H1 (cell line): ENCODE measurements at regions not wholly inside any gene's neighbourhood (a gene's known extent, or its start where the extent isn't known, plus 50 kb on each side); places are given as distances from the start of the nearest gene placed in this dataset.

Experiments
- CTCF ChIA-PET: fragments of 300-600 bp; sonication (Branson Sonifier 250); formaldehyde crosslinking; loops from one replicate; lab custom pipeline; 2021; ENCODE audit not compliant: partially characterized antibody; lab: Charles Lee
- POLR2A ChIA-PET: fragments of 300-600 bp; sonication (Branson Sonifier 250); formaldehyde crosslinking; loops from one replicate; lab custom pipeline; 2021; ENCODE audit warnings: inconsistent platforms; ENCODE audit not compliant: partially characterized antibody; lab: Charles Lee
- DNase-seq, 2 experiments: peaks; one replicate each; pipeline versions ENCODE4 v3.0.0 to v3.0.0-alpha.2; 2010 to 2022; ENCODE audit warnings: low spot score in 2 of 2, low read depth in 1 of 2, mixed read lengths in 1 of 2
- FAIRE-seq: peaks from 2 replicates; lab custom pipeline; 2011; peaks lifted over from hg19 to GRCh38; lab: Jason Lieb, UNC
- H2AFZ ChIP-seq: 2 replicates; pipeline ENCODE4 v1.8.1; 2012; ENCODE audit warnings: low read length, inconsistent platforms
- H2AK5ac ChIP-seq: 2 replicates; pipeline ENCODE4 v1.6.1; 2013; ENCODE audit warnings: low read depth, low read length
- H2BK120ac ChIP-seq: replicated peaks from 2 replicates; pipeline ENCODE3; 2013; ENCODE audit warnings: low read depth, low read length, inconsistent platforms
- H2BK12ac ChIP-seq: 2 replicates; pipeline ENCODE4 v1.6.1; 2013; ENCODE audit warnings: low read depth, low read length
- H2BK15ac ChIP-seq: 2 replicates; pipeline ENCODE4 v1.6.1; 2013; ENCODE audit warnings: low read length
- H2BK20ac ChIP-seq: 2 replicates; pipeline ENCODE4 v1.6.1; 2013; ENCODE audit warnings: low read length
- H2BK5ac ChIP-seq: 2 replicates; pipeline ENCODE4 v1.6.1; 2013; ENCODE audit warnings: low read depth, low read length
- H3K14ac ChIP-seq: 2 replicates; pipeline ENCODE4 v1.6.1; 2013; ENCODE audit warnings: inconsistent platforms; ENCODE audit not compliant: insufficient read length
- H3K18ac ChIP-seq: 2 replicates; pipeline ENCODE4 v1.6.1; 2013; ENCODE audit warnings: low read length; ENCODE audit errors: extremely low read depth
- H3K23ac ChIP-seq: 2 replicates; pipeline ENCODE4 v1.6.1; 2013; ENCODE audit warnings: inconsistent platforms; ENCODE audit not compliant: insufficient read length
- H3K23me2 ChIP-seq: 2 replicates; pipeline ENCODE4 v1.6.1; 2013; ENCODE audit warnings: low read depth, low read length
- H3K27ac ChIP-seq: 2 replicates; pipeline ENCODE4 v1.6.1; 2011; ENCODE audit warnings: low read depth, low read length, inconsistent platforms
- H3K27me3 ChIP-seq, 4 experiments: replicated peaks in 1 of 4; 1 replicate in 1 of 4; 2 replicates in 3 of 4; pipeline versions ENCODE4 v1.6.1 to v1.8.1; 2011 to 2013; ENCODE audit warnings: low read length in 3 of 4, mild to moderate bottlenecking in 3 of 4, inconsistent platforms in 2 of 4, mixed read lengths in 2 of 4, moderate library complexity in 1 of 4; ENCODE audit not compliant: control insufficient read depth in 3 of 4, insufficient read depth in 3 of 4; ENCODE audit errors: extremely low read depth in 1 of 4
- H3K36me3 ChIP-seq, 4 experiments: 2 replicates each; pipeline versions ENCODE4 v1.6.1 to v1.8.1; 2011 to 2013; ENCODE audit warnings: mild to moderate bottlenecking in 4 of 4, low read length in 3 of 4, moderate library complexity in 2 of 4, control low read depth in 1 of 4, inconsistent platforms in 1 of 4; ENCODE audit not compliant: insufficient read depth in 4 of 4, control insufficient read depth in 2 of 4
- H3K4ac ChIP-seq: replicated peaks from 2 replicates; pipeline ENCODE3; 2013; ENCODE audit warnings: low read length, low read depth, mixed read lengths, inconsistent platforms; ENCODE audit not compliant: insufficient read length
- H3K4me1 ChIP-seq, 4 experiments: replicated peaks in 1 of 4; 1 replicate in 1 of 4; 2 replicates in 3 of 4; pipeline versions ENCODE4 v1.6.1 to v1.8.1; 2011 to 2013; ENCODE audit warnings: low read length in 3 of 4, inconsistent platforms in 2 of 4, mixed read lengths in 1 of 4; ENCODE audit not compliant: insufficient read depth in 4 of 4, control insufficient read depth in 3 of 4
- H3K4me2 ChIP-seq, 2 experiments: 2 replicates each; pipeline versions ENCODE4 v1.6.1 to v1.8.1; 2011 to 2013; ENCODE audit warnings: low read depth in 2 of 2, low read length in 2 of 2, control low read depth in 1 of 2, inconsistent platforms in 1 of 2, mild to moderate bottlenecking in 1 of 2; ENCODE audit not compliant: insufficient read depth in 1 of 2
- H3K4me3 ChIP-seq, 4 experiments: fragments of 200-600, 300-600 bp in 1 of 4; sonication (generic), shearing (Covaris generic), sonication (Bioruptor Twin) in 1 of 4; 2 replicates each; pipeline versions ENCODE4 v1.5.1 to v1.8.1; 2011 to 2016; ENCODE audit warnings: low read length in 4 of 4, low read depth in 3 of 4, control low read depth in 2 of 4, inconsistent platforms in 2 of 4, mild to moderate bottlenecking in 2 of 4, mixed read lengths in 1 of 4, moderate library complexity in 1 of 4; ENCODE audit not compliant: insufficient read depth in 2 of 4; ENCODE audit errors: extremely low read depth in 1 of 4
- H3K56ac ChIP-seq: replicated peaks from 2 replicates; pipeline ENCODE3; 2013; ENCODE audit warnings: low read depth, mild to moderate bottlenecking, mixed read lengths, low read length, inconsistent platforms; ENCODE audit not compliant: insufficient read length
- H3K79me1 ChIP-seq: 2 replicates; pipeline ENCODE4 v1.6.1; 2013; ENCODE audit warnings: low read depth, low read length, control low read depth
- H3K79me2 ChIP-seq, 2 experiments: 2 replicates each; pipeline versions ENCODE4 v1.6.1 to v1.8.1; 2012 to 2013; ENCODE audit warnings: low read length in 2 of 2, mild to moderate bottlenecking in 2 of 2, inconsistent platforms in 1 of 2; ENCODE audit not compliant: insufficient read depth in 2 of 2, control insufficient read depth in 1 of 2
- H3K9ac ChIP-seq, 4 experiments: replicated peaks in 1 of 4; 1 replicate in 1 of 4; 2 replicates in 3 of 4; pipeline versions ENCODE4 v1.6.1 to v1.8.1; 2011 to 2013; ENCODE audit warnings: low read depth in 3 of 4, low read length in 3 of 4, control low read depth in 2 of 4, mild to moderate bottlenecking in 2 of 4, moderate library complexity in 2 of 4, inconsistent platforms in 1 of 4; ENCODE audit errors: extremely low read depth in 1 of 4
- H3K9me3 ChIP-seq, 2 experiments: 2 replicates each; pipeline versions ENCODE4 v1.6.1 to v1.8.1; 2012 to 2013; ENCODE audit warnings: mild to moderate bottlenecking in 2 of 2, moderate library complexity in 2 of 2, control low read depth in 1 of 2, inconsistent platforms in 1 of 2, low read depth in 1 of 2, low read length in 1 of 2, mixed read lengths in 1 of 2; ENCODE audit not compliant: insufficient read depth in 2 of 2
- H4K20me1 ChIP-seq, 2 experiments: replicated peaks in 1 of 2; 2 replicates each; pipeline versions ENCODE3 to v1.8.1; 2011 to 2013; ENCODE audit warnings: inconsistent platforms in 2 of 2, low read length in 2 of 2, mild to moderate bottlenecking in 1 of 2; ENCODE audit not compliant: insufficient read depth in 2 of 2, control insufficient read depth in 1 of 2
- H4K5ac ChIP-seq: 2 replicates; pipeline ENCODE4 v1.6.1; 2013; ENCODE audit warnings: low read length, low read depth, mixed read lengths, inconsistent platforms; ENCODE audit not compliant: insufficient read length
- H4K8ac ChIP-seq: 2 replicates; pipeline ENCODE4 v1.8.0; 2013; ENCODE audit warnings: mild to moderate bottlenecking, moderate library complexity, low read length, inconsistent platforms; ENCODE audit not compliant: insufficient read depth; ENCODE audit errors: extremely low read depth
- H4K91ac ChIP-seq: replicated peaks from 2 replicates; pipeline ENCODE3; 2013; ENCODE audit warnings: low read length, mixed read lengths, inconsistent platforms; ENCODE audit not compliant: insufficient read length
- BACH1 ChIP-seq: IDR thresholded peaks from 2 replicates; pipeline ENCODE4 v1.6.1; 2012; ENCODE audit warnings: low read length, improper control_type of control experiment
- CBX8 ChIP-seq: fragments of 300-800, 300-1000 bp; sonication (generic); IDR thresholded peaks from 2 replicates; pipeline ENCODE4 v1.7.1; 2016; ENCODE audit warnings: low read depth, low read length, borderline replicate concordance
- POLR2AphosphoS5 ChIP-seq: IDR thresholded peaks from 2 replicates; pipeline ENCODE4 v1.6.1; 2011; ENCODE audit warnings: low read depth, low read length
- RAD21 ChIP-seq, 2 experiments: IDR thresholded peaks in 1 of 2; conservative IDR thresholded peaks in 1 of 2; 2 replicates each; pipeline ENCODE4 v1.6.1; 2011; ENCODE audit warnings: low read depth in 2 of 2, low read length in 2 of 2, improper control_type of control experiment in 1 of 2, inconsistent platforms in 1 of 2, mild to moderate bottlenecking in 1 of 2, moderate library complexity in 1 of 2
- TAF7 ChIP-seq: optimal IDR thresholded peaks from 2 replicates; pipeline ENCODE3; 2011; ENCODE audit warnings: low read depth, mild to moderate bottlenecking, inconsistent platforms, low read length, moderate library complexity, borderline replicate concordance
- TBP ChIP-seq: IDR thresholded peaks from 2 replicates; pipeline ENCODE4 v1.6.1; 2011; ENCODE audit warnings: low read depth, low read length, improper control_type of control experiment
- WGBS, 2 experiments: shearing (Covaris generic) in 1 of 2; methylation state at CpG; one replicate each; pipeline versions ENCODE4 v1.1.6 to v1.1.7; 2013 to 2015; ENCODE audit warnings: low lambda C conversion rate in 2 of 2, mixed read lengths in 2 of 2, inconsistent platforms in 1 of 2, low coverage in 1 of 2, missing lambda C conversion rate in 1 of 2; ENCODE audit not compliant: insufficient replicate concordance in 2 of 2, insufficient coverage in 1 of 2, insufficient read length in 1 of 2; ENCODE audit errors: extremely low coverage in 1 of 2, missing lambda C conversion rate in 1 of 2; 5-methylcytosine and 5-hydroxymethylcytosine counted together
- TF ChIP-seq, protein P1 (sequence below), 3 experiments: IDR thresholded peaks; 1 replicate in 2 of 3; 2 replicates in 1 of 3; pipeline versions ENCODE4 v1.5.1 to v1.6.1; 2011; ENCODE audit warnings: low read length in 3 of 3, mild to moderate bottlenecking in 3 of 3, inconsistent platforms in 2 of 3, low read depth in 1 of 3, moderate library complexity in 1 of 3; ENCODE audit not compliant: insufficient read depth in 1 of 3; ENCODE audit errors: control extremely low read depth in 1 of 3

GRCh38 chr3:135621184-135621920 is 344.2 kb upstream of the PPP2R3A start:
- no peaks in the 10 kb centered on the region for H3K79me1 ChIP-seq
- H3K4me3 ChIP-seq: no peak overlapping the region
- no peak overlapping the region for H3K18ac ChIP-seq
- H4K91ac ChIP-seq: no peak overlapping the region
- no peak overlapping the region for H2AK5ac ChIP-seq
- no peaks in the 10 kb centered on the region for H4K20me1 ChIP-seq
- no peaks in the 10 kb centered on the region for H3K9me3 ChIP-seq
- H2BK120ac ChIP-seq: no peak overlapping the region
- H3K36me3 ChIP-seq: no peaks in the 10 kb centered on the region
- no peaks in the 10 kb centered on the region for H3K4me1 ChIP-seq
- no peak overlapping the region for H3K23ac ChIP-seq
- no peak overlapping the region for H4K8ac ChIP-seq
- no peak overlapping the region for H3K9ac ChIP-seq
- TF ChIP-seq TAF7 (no peak), POLR2AphosphoS5 (no peak), RAD21 (IDR thresholded peaks at IDR 0.05 in 1 of 2, conservative IDR thresholded peaks at IDR 0.05 in 1 of 2; ENCODE audit: low read depth in 2 of 2, low read length in 2 of 2) (peak; percentile 51 to 66), CBX8 (no peak), BACH1 (no peak), TBP (no peak)
- TF ChIP-seq, protein P1, sequence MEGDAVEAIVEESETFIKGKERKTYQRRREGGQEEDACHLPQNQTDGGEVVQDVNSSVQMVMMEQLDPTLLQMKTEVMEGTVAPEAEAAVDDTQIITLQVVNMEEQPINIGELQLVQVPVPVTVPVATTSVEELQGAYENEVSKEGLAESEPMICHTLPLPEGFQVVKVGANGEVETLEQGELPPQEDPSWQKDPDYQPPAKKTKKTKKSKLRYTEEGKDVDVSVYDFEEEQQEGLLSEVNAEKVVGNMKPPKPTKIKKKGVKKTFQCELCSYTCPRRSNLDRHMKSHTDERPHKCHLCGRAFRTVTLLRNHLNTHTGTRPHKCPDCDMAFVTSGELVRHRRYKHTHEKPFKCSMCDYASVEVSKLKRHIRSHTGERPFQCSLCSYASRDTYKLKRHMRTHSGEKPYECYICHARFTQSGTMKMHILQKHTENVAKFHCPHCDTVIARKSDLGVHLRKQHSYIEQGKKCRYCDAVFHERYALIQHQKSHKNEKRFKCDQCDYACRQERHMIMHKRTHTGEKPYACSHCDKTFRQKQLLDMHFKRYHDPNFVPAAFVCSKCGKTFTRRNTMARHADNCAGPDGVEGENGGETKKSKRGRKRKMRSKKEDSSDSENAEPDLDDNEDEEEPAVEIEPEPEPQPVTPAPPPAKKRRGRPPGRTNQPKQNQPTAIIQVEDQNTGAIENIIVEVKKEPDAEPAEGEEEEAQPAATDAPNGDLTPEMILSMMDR (IDR thresholded peaks at IDR 0.05; ENCODE audit: control extremely low read depth in 1 of 3, insufficient read depth in 1 of 3, low read depth in 1 of 3, low read length in 3 of 3): peak; percentile 13 to 59 (median 49); a peak in 3 of 4 replicates
- H4K5ac ChIP-seq: no peak overlapping the region
- H2BK20ac ChIP-seq: no peak overlapping the region
- H2BK12ac ChIP-seq: no peak overlapping the region
- H3K4ac ChIP-seq: no peak overlapping the region
- H3K27me3 ChIP-seq: no peaks in the 10 kb centered on the region
- no peak overlapping the region for H3K4me2 ChIP-seq
- no peak overlapping the region for H3K56ac ChIP-seq
- no peak overlapping the region for H2BK15ac ChIP-seq
- H3K14ac ChIP-seq: no peak overlapping the region
- H3K23me2 ChIP-seq: no peaks in the 10 kb centered on the region
- no peak for DNase-seq
- ChIA-PET CTCF (interaction anchor here (1.2 to 1.6 kb wide), 2 partner anchors 23 to 118 kb away, joined by 3 to 8 read pairs; no protein-coding TSS in a partner anchor), POLR2A (no interaction called here)
- no peaks in the 10 kb centered on the region for H3K79me2 ChIP-seq
- no peak overlapping the region for H2BK5ac ChIP-seq
- WGBS, 2 experiments: 95% methylated on average over 1 of the region's 3 CpGs; no CpG with 5 or more reads in 1 of the 2 experiments
- FAIRE-seq: no peak
- no peak overlapping the region for H2AFZ ChIP-seq
- H3K27ac ChIP-seq: no peak overlapping the region
